ENCODE measurements at regions not wholly inside any gene's neighbourhood (a gene's known extent, or its start where the extent isn't known, plus 50 kb on each side); places are given as distances from the start of the nearest gene placed in this dataset.

GRCh38 chr14:95635051-95635450 lies 51.2 kb upstream of the TCL1B start:
- TF ChIP-seq CTCF (IDR thresholded peaks at IDR 0.05; ENCODE audit: insufficient read depth, low read depth, low read length, missing control alignments), result no peak
- H3K4me3 ChIP-seq (ENCODE audit: low read length), result no peak overlapping the region
- no peak for DNase-seq (ENCODE audit: low read depth)
